HepG2 (cell line): ENCODE measurements at regions not wholly inside any gene's neighbourhood (a gene's known extent, or its start where the extent isn't known, plus 50 kb on each side); places are given as distances from the start of the nearest gene placed in this dataset.

ENCODE experiments used
- ATAC-seq: fragments of 200-7000 bp; cut with Tn5 transposase; 3 replicates; pipeline ENCODE4 v1.9.1; 2020; ENCODE audit warnings: mild to moderate bottlenecking, moderate library complexity
- BruUV-seq: library from RNA; stranded (reverse); fragments of 400-500 nt; replicated peaks from 2 replicates; lab custom pipeline; 2021; lab: Mats Ljungman, UMichigan
- CTCF ChIA-PET: fragments of 300-600 bp; formaldehyde crosslinking; extraction: SDS; loops from one replicate; lab custom pipeline; 2021; ENCODE audit warnings: low total read pairs, inconsistent platforms, low intra/inter-chr PET ratio; lab: Yijun Ruan, JAX
- POLR2A ChIA-PET: fragments of 350-600 bp; sonication (Branson Sonifier 250); formaldehyde crosslinking; loops from one replicate; lab custom pipeline; 2020; ENCODE audit warnings: antibody characterized with exemption, inconsistent platforms; lab: Yijun Ruan, JAX
- DNase-seq: peaks from one replicate; pipeline ENCODE4 v3.0.0-alpha.2; 2015; ENCODE audit warnings: low spot score
- FAIRE-seq: peaks from 3 replicates; lab custom pipeline; 2011; peaks lifted over from hg19 to GRCh38; lab: Jason Lieb, UNC
- H2AFZ ChIP-seq: one replicate; pipeline ENCODE4 v1.6.1; 2011; ENCODE audit warnings: low read length, inconsistent platforms
- H3K27ac ChIP-seq: fragments of 300-600 bp; 3 replicates; pipeline ENCODE4 v1.8.0; 2011; ENCODE audit warnings: mixed run types, mild to moderate bottlenecking, mixed read lengths, low read length, inconsistent platforms; ENCODE audit not compliant: insufficient read depth; ENCODE audit errors: extremely low read length
- H3K27me3 ChIP-seq, 2 experiments: fragments of 200-600 bp in 1 of 2; 2 replicates in 1 of 2; 3 replicates in 1 of 2; pipeline versions ENCODE4 v1.6.0 to v1.8.0; 2011; ENCODE audit warnings: low read length in 2 of 2, mild to moderate bottlenecking in 2 of 2, moderate library complexity in 2 of 2, inconsistent platforms in 1 of 2; ENCODE audit not compliant: insufficient read depth in 2 of 2, control insufficient read depth in 1 of 2
- H3K36me3 ChIP-seq, 2 experiments: fragments of 200-600 bp in 1 of 2; replicated peaks in 1 of 2; 2 replicates in 1 of 2; 3 replicates in 1 of 2; pipeline versions ENCODE4 v1.5.1 to v1.8.0; 2011; ENCODE audit warnings: low read length in 2 of 2, inconsistent platforms in 1 of 2; ENCODE audit not compliant: insufficient read depth in 2 of 2, control insufficient read depth in 1 of 2
- H3K4me1 ChIP-seq: 2 replicates; pipeline ENCODE4 v1.5.1; 2012; ENCODE audit warnings: low read length, inconsistent platforms; ENCODE audit not compliant: insufficient read depth
- H3K4me2 ChIP-seq: 2 replicates; pipeline ENCODE4 v1.6.0; 2011; ENCODE audit warnings: low read depth, low read length, inconsistent platforms
- H3K4me3 ChIP-seq, 3 experiments: fragments of 200-600 bp in 1 of 3; sonication (generic), shearing (Covaris generic) in 1 of 3; replicated peaks in 1 of 3; 2 replicates each; pipeline ENCODE4 v1.5.1; 2011 to 2016; ENCODE audit warnings: low read length in 3 of 3, inconsistent platforms in 2 of 3, low read depth in 2 of 3, mild to moderate bottlenecking in 2 of 3, control low read depth in 1 of 3, mixed read lengths in 1 of 3; ENCODE audit not compliant: insufficient read depth in 1 of 3
- H3K79me2 ChIP-seq: one replicate; pipeline ENCODE4 v1.6.1; 2011; ENCODE audit warnings: low read length, inconsistent platforms; ENCODE audit not compliant: insufficient read depth
- H3K9ac ChIP-seq: 2 replicates; pipeline ENCODE4 v1.6.0; 2011; ENCODE audit warnings: mild to moderate bottlenecking, low read depth, low read length, inconsistent platforms; ENCODE audit not compliant: insufficient read depth
- H3K9me3 ChIP-seq: 2 replicates; pipeline ENCODE4 v1.5.1; 2012; ENCODE audit warnings: mild to moderate bottlenecking, low read length
- H4K20me1 ChIP-seq: 2 replicates; pipeline ENCODE4 v1.6.0; 2011; ENCODE audit warnings: inconsistent platforms, mild to moderate bottlenecking, low read length, moderate library complexity; ENCODE audit not compliant: insufficient read depth
- ARID2 ChIP-seq: sonication (generic); formaldehyde crosslinking; IDR thresholded peaks from 2 replicates; pipeline ENCODE4 v1.8.1; 2022; ENCODE audit warnings: mild to moderate bottlenecking, missing genetic modification reagents, borderline replicate concordance
- CCDC6 ChIP-seq: sonication (generic); formaldehyde crosslinking; IDR thresholded peaks from 2 replicates; pipeline ENCODE4 v1.8.1; 2022; ENCODE audit warnings: mild to moderate bottlenecking, missing genetic modification reagents, moderate library complexity
- ETV5 ChIP-seq: IDR thresholded peaks from 2 replicates; pipeline ENCODE4 v1.6.1; 2018; ENCODE audit warnings: missing biosample characterization, missing genetic modification reagents, inconsistent platforms, borderline replicate concordance
- FOXK1 ChIP-seq: sonication (generic); formaldehyde crosslinking; IDR thresholded peaks from 2 replicates; pipeline ENCODE4 v1.4.0; 2020; ENCODE audit warnings: low read depth, missing genetic modification reagents, borderline replicate concordance
- FOXK2 ChIP-seq: fragments of 450-650 bp; IDR thresholded peaks from 2 replicates; pipeline ENCODE4 v1.6.1; 2016
- HMG20B ChIP-seq: conservative IDR thresholded peaks from 2 replicates; pipeline ENCODE4 v1.6.1; 2016; ENCODE audit warnings: missing genetic modification reagents, missing compliant biosample characterization
- NFATC3 ChIP-seq: sonication (generic); formaldehyde crosslinking; IDR thresholded peaks from 2 replicates; pipeline ENCODE4 v1.5.1; 2020; ENCODE audit warnings: mild to moderate bottlenecking, missing genetic modification reagents
- NFIC ChIP-seq: IDR thresholded peaks from 2 replicates; pipeline ENCODE4 v1.6.1; 2012; ENCODE audit warnings: mild to moderate bottlenecking, low read length, inconsistent platforms
- STAT5B ChIP-seq: sonication (generic); formaldehyde crosslinking; IDR thresholded peaks from 2 replicates; pipeline ENCODE4 v1.4.0; 2020; ENCODE audit warnings: missing genetic modification reagents
- XBP1 ChIP-seq: sonication (generic); formaldehyde crosslinking; IDR thresholded peaks from 2 replicates; pipeline ENCODE4 v1.5.0; 2020; ENCODE audit warnings: missing genetic modification reagents
- ZFP36 ChIP-seq: fragments of 150-350 bp; IDR thresholded peaks from 2 replicates; pipeline ENCODE4 v1.6.1; 2018; ENCODE audit warnings: borderline replicate concordance, low read length, low read depth; ENCODE audit not compliant: partially characterized antibody
- ZNF317 ChIP-seq: sonication (generic); formaldehyde crosslinking; IDR thresholded peaks from 2 replicates; pipeline ENCODE4 v1.5.0; 2020; ENCODE audit warnings: mild to moderate bottlenecking, missing genetic modification reagents
- ZNF512B ChIP-seq: sonication (generic); formaldehyde crosslinking; IDR thresholded peaks from 2 replicates; pipeline ENCODE4 v1.5.1; 2020; ENCODE audit warnings: missing genetic modification reagents, mild to moderate bottlenecking, borderline replicate concordance
- ZNF672 ChIP-seq: sonication (generic); formaldehyde crosslinking; IDR thresholded peaks from 2 replicates; pipeline ENCODE4 v1.8.1; 2022; ENCODE audit warnings: missing genetic modification reagents
- ZSCAN25 ChIP-seq: sonication (generic); formaldehyde crosslinking; IDR thresholded peaks from 2 replicates; pipeline ENCODE4 v1.8.0; 2022; ENCODE audit warnings: mild to moderate bottlenecking, missing genetic modification reagents
- WGBS: methylation state at CpG from one replicate; pipeline ENCODE4 v1.1.6; 2017; ENCODE audit warnings: low lambda C conversion rate; 5-methylcytosine and 5-hydroxymethylcytosine counted together
- in situ Hi-C: cut with HindIII; loops from 2 replicates; pipeline ENCODE4 v1.10.0; 2017; ENCODE audit warnings: low pct_unique_long_range_greater_than_20kb; ENCODE audit not compliant: extremely low pct_ligation_motif_present
- intact Hi-C: fragments of 100-400 bp; cut with micrococcal nuclease; formaldehyde crosslinking; loops from one replicate; pipeline ENCODE4 v1.10.0; 2022; ENCODE audit not compliant: unreplicated experiment
- TF ChIP-seq, protein P1 (sequence below): sonication (generic); formaldehyde crosslinking; IDR thresholded peaks from 2 replicates; pipeline ENCODE4 v1.8.1; 2023; ENCODE audit warnings: mild to moderate bottlenecking, missing genetic modification reagents

- no peak for FAIRE-seq
Measured at GRCh38 chr16:79665970-79666369, 65.4 kb upstream of the MAF start.

More at GRCh38 chr16:79665970-79666369, 65.4 kb upstream of the MAF start:
- no peak for DNase-seq
- in situ Hi-C loops, result no loop called here
- intact Hi-C loops, result no loop called here
- Histone ChIP-seq H3K27me3 (no peaks in the 10 kb centered on the region), H3K4me2 (no peak overlapping the region), H3K79me2 (no peaks in the 10 kb centered on the region), H2AFZ (no peak overlapping the region), H3K4me1 (no peaks in the 10 kb centered on the region), H3K27ac (no peak overlapping the region), H3K36me3 (no peaks in the 10 kb centered on the region), H3K4me3 (no peak overlapping the region), H3K9me3 (peaks cover 71% of the 10 kb centered on the region), H4K20me1 (no peaks in the 10 kb centered on the region), H3K9ac (no peak overlapping the region)
- ChIA-PET CTCF (no interaction called here), POLR2A (no interaction called here)
- TF ChIP-seq XBP1 (CRISPR knock-in tag), result no peak
- TF ChIP-seq FOXK1 (CRISPR knock-in tag), result no peak
- no peak for TF ChIP-seq NFATC3 (CRISPR knock-in tag)
- TF ChIP-seq ZSCAN25 (CRISPR knock-in tag), result no peak
- no peak for TF ChIP-seq ZFP36
- no peak for TF ChIP-seq ZNF317 (CRISPR knock-in tag)
- no peak for TF ChIP-seq ZNF672 (CRISPR knock-in tag)
- no peak for TF ChIP-seq ZNF512B (CRISPR knock-in tag)
- TF ChIP-seq NFIC, result no peak
- TF ChIP-seq, protein P1, sequence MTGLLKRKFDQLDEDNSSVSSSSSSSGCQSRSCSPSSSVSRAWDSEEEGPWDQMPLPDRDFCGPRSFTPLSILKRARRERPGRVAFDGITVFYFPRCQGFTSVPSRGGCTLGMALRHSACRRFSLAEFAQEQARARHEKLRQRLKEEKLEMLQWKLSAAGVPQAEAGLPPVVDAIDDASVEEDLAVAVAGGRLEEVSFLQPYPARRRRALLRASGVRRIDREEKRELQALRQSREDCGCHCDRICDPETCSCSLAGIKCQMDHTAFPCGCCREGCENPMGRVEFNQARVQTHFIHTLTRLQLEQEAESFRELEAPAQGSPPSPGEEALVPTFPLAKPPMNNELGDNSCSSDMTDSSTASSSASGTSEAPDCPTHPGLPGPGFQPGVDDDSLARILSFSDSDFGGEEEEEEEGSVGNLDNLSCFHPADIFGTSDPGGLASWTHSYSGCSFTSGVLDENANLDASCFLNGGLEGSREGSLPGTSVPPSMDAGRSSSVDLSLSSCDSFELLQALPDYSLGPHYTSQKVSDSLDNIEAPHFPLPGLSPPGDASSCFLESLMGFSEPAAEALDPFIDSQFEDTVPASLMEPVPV (CRISPR knock-in tag), result no peak
- no peak for TF ChIP-seq ARID2
- TF ChIP-seq ETV5 (CRISPR knock-in tag), result no peak
- TF ChIP-seq CCDC6, result no peak
- TF ChIP-seq STAT5B (CRISPR knock-in tag), result no peak
- TF ChIP-seq HMG20B (CRISPR knock-in tag), result no peak
- TF ChIP-seq FOXK2, result no peak
- no peak for ATAC-seq
- 44% methylated on average over 3 of the region's 3 CpGs for WGBS
- no TSS peak for BruUV-seq
